ENCODE measurements at regions not wholly inside any gene's neighbourhood (a gene's known extent, or its start where the extent isn't known, plus 50 kb on each side); places are given as distances from the start of the nearest gene placed in this dataset.
"Not testable (repeated sequence)": the region's sequence is repeated elsewhere in the genome, so short reads cannot be mapped to it uniquely, and the experiment has no call there.

GRCh38 chr1:37358992-37359391 lies 115.4 kb upstream of the ZC3H12A start:
- DNase-seq (ENCODE audit: low spot score in 2 of 2) (no peak), FAIRE-seq (no peak)

GRCh38 chr1:37360011-37360410 lies 114.4 kb upstream of the ZC3H12A start:
- FAIRE-seq, result no peak
- no peak for DNase-seq (ENCODE audit: low spot score in 2 of 2)

GRCh38 chr1:37362594-37363385 lies 111.6 kb upstream of the ZC3H12A start:
- FAIRE-seq, result no peak
- DNase-seq (ENCODE audit: low spot score in 2 of 2), result no peak

- no peak for FAIRE-seq
- no peak for DNase-seq (ENCODE audit: low spot score in 2 of 2)
Observed at GRCh38 chr1:37363535-37363934, 110.8 kb upstream of the ZC3H12A start.

- FAIRE-seq; DNase-seq (ENCODE audit: low spot score in 2 of 2): not testable (repeated sequence)
Observed at GRCh38 chr1:37368665-37369315, 105.6 kb upstream of the ZC3H12A start.

GRCh38 chr1:37372302-37372701 lies 102.1 kb upstream of the ZC3H12A start:
- DNase-seq (ENCODE audit: low spot score in 2 of 2) (no peak), FAIRE-seq (no peak)

GRCh38 chr1:37372711-37373110 lies 101.7 kb upstream of the ZC3H12A start:
- FAIRE-seq (no peak), DNase-seq (ENCODE audit: low spot score in 2 of 2) (no peak)

- FAIRE-seq, result no peak
- DNase-seq (ENCODE audit: low spot score in 2 of 2), result no peak
Observed at GRCh38 chr1:37373413-37373812, 101.0 kb upstream of the ZC3H12A start.

GRCh38 chr1:37380546-37380945 lies 93.8 kb upstream of the ZC3H12A start:
- not testable (repeated sequence) for DNase-seq (ENCODE audit: low spot score in 2 of 2); FAIRE-seq

- no peak for FAIRE-seq
- no peak for DNase-seq (ENCODE audit: low spot score in 2 of 2)
Observed at GRCh38 chr1:37387854-37388253, 86.5 kb upstream of the ZC3H12A start.

- DNase-seq (ENCODE audit: low spot score in 2 of 2) (no peak), FAIRE-seq (no peak)
Observed at GRCh38 chr1:37389327-37389726, 85.1 kb upstream of the ZC3H12A start.

GRCh38 chr1:37391211-37392011 lies 83.0 kb upstream of the ZC3H12A start:
- peak in 1 of 2 donors; percentile 33 for DNase-seq (ENCODE audit: low spot score in 2 of 2)

GRCh38 chr1:37392051-37392450 lies 82.3 kb upstream of the ZC3H12A start:
- FAIRE-seq (no peak), DNase-seq (ENCODE audit: low spot score in 2 of 2) (no peak)

More at GRCh38 chr1:37391211-37392011, 83.0 kb upstream of the ZC3H12A start:
- no peak for FAIRE-seq

- no peak for DNase-seq (ENCODE audit: low spot score in 2 of 2)
Observed at GRCh38 chr1:37393173-37394120, 80.9 kb upstream of the ZC3H12A start.

GRCh38 chr1:37394574-37395464 lies 79.6 kb upstream of the ZC3H12A start:
- DNase-seq (ENCODE audit: low spot score in 2 of 2), result no peak
- no peak for FAIRE-seq

More at GRCh38 chr1:37393173-37394120, 80.9 kb upstream of the ZC3H12A start:
- FAIRE-seq, result no peak

- DNase-seq (ENCODE audit: low spot score in 2 of 2) (no peak), FAIRE-seq (no peak)
Observed at GRCh38 chr1:37398096-37398495, 76.3 kb upstream of the ZC3H12A start.

GRCh38 chr1:37399205-37399604 lies 75.2 kb upstream of the ZC3H12A start:
- FAIRE-seq (no peak), DNase-seq (ENCODE audit: low spot score in 2 of 2) (no peak)

GRCh38 chr1:37399830-37400464 lies 74.4 kb upstream of the ZC3H12A start:
- FAIRE-seq (no peak), DNase-seq (ENCODE audit: low spot score in 2 of 2) (no peak)

Data from frontal cortex (tissue), 3 donors.